ENCODE measurements at regions not wholly inside any gene's neighbourhood (a gene's known extent, or its start where the extent isn't known, plus 50 kb on each side); places are given as distances from the start of the nearest gene placed in this dataset.

- TF ChIP-seq CTCF (IDR thresholded peaks at IDR 0.05) = no peak
Measured at GRCh38 chr14:104282332-104283196, 144.2 kb downstream of the KIF26A start.

- no peak for TF ChIP-seq CTCF (IDR thresholded peaks at IDR 0.05)
Measured at GRCh38 chr14:104283197-104284106, 145.1 kb downstream of the KIF26A start.

- no peak for TF ChIP-seq CTCF (IDR thresholded peaks at IDR 0.05)
Measured at GRCh38 chr14:104284107-104284592, 145.8 kb downstream of the KIF26A start.

- TF ChIP-seq CTCF (IDR thresholded peaks at IDR 0.05) = no peak
Measured at GRCh38 chr14:104284636-104285507, 146.5 kb downstream of the KIF26A start.

GRCh38 chr14:104285508-104285840 is 147.1 kb downstream of the KIF26A start:
- TF ChIP-seq CTCF (IDR thresholded peaks at IDR 0.05) = no peak

GRCh38 chr14:104286086-104286485 is 147.7 kb downstream of the KIF26A start:
- no peak for TF ChIP-seq CTCF (IDR thresholded peaks at IDR 0.05)

- no peak for TF ChIP-seq CTCF (IDR thresholded peaks at IDR 0.05)
Measured at GRCh38 chr14:104286496-104286895, 148.1 kb downstream of the KIF26A start.

Measured in LNCAP (cell line).